ENCODE measurements at regions not wholly inside any gene's neighbourhood (a gene's known extent, or its start where the extent isn't known, plus 50 kb on each side); places are given as distances from the start of the nearest gene placed in this dataset.
"Not testable (repeated sequence)": the region's sequence is repeated elsewhere in the genome, so short reads cannot be mapped to it uniquely, and the experiment has no call there.

- H3K9me3 Mint-ChIP-seq; DNase-seq; H3K4me3 ChIP-seq (ENCODE audit: low read length in 2 of 2); H3K27ac ChIP-seq (ENCODE audit: low read depth, low read length); H3K27me3 ChIP-seq (ENCODE audit: insufficient read depth, low read length); H3K9me3 ChIP-seq (ENCODE audit: control insufficient read depth in 1 of 2, low read length in 2 of 2); intact Hi-C loops (cut with micrococcal nuclease); H3K36me3 Mint-ChIP-seq; H3K4me3 Mint-ChIP-seq; H3K4me1 ChIP-seq (ENCODE audit: insufficient read depth, low read length); H3K36me3 ChIP-seq (ENCODE audit: insufficient read depth, low read length): not testable (repeated sequence)
- Mint-ChIP-seq H3K4me1 (peaks cover 2 to 18% (median 10%) of the 10 kb centered on the region in 4 donors), H3K27me3 (peaks cover 19 to 21% of the 10 kb centered on the region in 2 donors), H3K27ac (peak overlapping the region in 1 of 7 donors; percentile 75)
- POLR2A ChIA-PET (ENCODE audit: partially characterized antibody): interaction anchor here (0.8 to 1.2 kb wide), 2 partner anchors 12 to 57 kb away, joined by 3 to 4 read pairs; no protein-coding TSS in a partner anchor
- CTCF ChIA-PET (ENCODE audit: partially characterized antibody): interaction anchor here (0.7 kb wide), 1 partner anchor 52 kb away, joined by 3 read pairs; no protein-coding TSS in a partner anchor
Observed at GRCh38 chr9:129443515-129444164, 177.3 kb downstream of the C9orf50 start.

GRCh38 chr9:129442803-129443511 lies 177.9 kb downstream of the C9orf50 start:
- no peak overlapping the region for H3K27ac ChIP-seq (ENCODE audit: low read depth, low read length)
- H3K4me1 ChIP-seq (ENCODE audit: insufficient read depth, low read length): peaks cover 7% of the 10 kb centered on the region
- Mint-ChIP-seq H3K4me3 (no peak overlapping the region), H3K27ac (no peak overlapping the region), H3K9me3 (peaks cover 0 to 2% (median 0%) of the 10 kb centered on the region in 8 donors), H3K36me3 (no peaks in the 10 kb centered on the region), H3K4me1 (peaks cover 7 to 25% (median 17%) of the 10 kb centered on the region in 4 donors), H3K27me3 (peaks cover 24 to 28% of the 10 kb centered on the region in 2 donors)
- no peak for DNase-seq
- H3K27me3 ChIP-seq (ENCODE audit: insufficient read depth, low read length): peaks cover 10% of the 10 kb centered on the region
- intact Hi-C loops (cut with micrococcal nuclease): no loop called here
- POLR2A ChIA-PET (ENCODE audit: partially characterized antibody): interaction anchor here (0.6 to 1.2 kb wide), 3 partner anchors 11 to 166 kb away, joined by 3 to 4 read pairs (median 3); no protein-coding TSS in a partner anchor
- H3K4me3 ChIP-seq (ENCODE audit: low read length in 2 of 2): no peak overlapping the region
- H3K36me3 ChIP-seq (ENCODE audit: insufficient read depth, low read length): no peaks in the 10 kb centered on the region
- CTCF ChIA-PET (ENCODE audit: partially characterized antibody): interaction anchor here (0.7 to 1.2 kb wide), 2 partner anchors 41 to 53 kb away, joined by 3 read pairs; no protein-coding TSS in a partner anchor
- no peaks in the 10 kb centered on the region for H3K9me3 ChIP-seq (ENCODE audit: control insufficient read depth in 1 of 2, low read length in 2 of 2)

- peaks cover 19% of the 10 kb centered on the region for H3K27me3 ChIP-seq (ENCODE audit: insufficient read depth, low read length)
- Mint-ChIP-seq H3K36me3 (no peaks in the 10 kb centered on the region), H3K27ac (no peak overlapping the region), H3K9me3 (peaks cover 0 to 2% (median 0%) of the 10 kb centered on the region in 8 donors), H3K4me3 (no peak overlapping the region), H3K4me1 (peaks cover 10 to 35% (median 23%) of the 10 kb centered on the region in 4 donors), H3K27me3 (peaks cover 31 to 35% of the 10 kb centered on the region in 2 donors)
- peaks cover 16% of the 10 kb centered on the region for H3K4me1 ChIP-seq (ENCODE audit: insufficient read depth, low read length)
- H3K36me3 ChIP-seq (ENCODE audit: insufficient read depth, low read length): no peaks in the 10 kb centered on the region
- DNase-seq: no peak
- no peak overlapping the region for H3K4me3 ChIP-seq (ENCODE audit: low read length in 2 of 2)
- no peak overlapping the region for H3K27ac ChIP-seq (ENCODE audit: low read depth, low read length)
- CTCF ChIA-PET (ENCODE audit: partially characterized antibody): interaction anchor here (1.2 kb wide), 1 partner anchor 42 kb away, joined by 3 read pairs; no protein-coding TSS in a partner anchor
- POLR2A ChIA-PET (ENCODE audit: partially characterized antibody): interaction anchor here (0.6 kb wide), 1 partner anchor 15 kb away, joined by 3 read pairs; no protein-coding TSS in a partner anchor
- H3K9me3 ChIP-seq (ENCODE audit: control insufficient read depth in 1 of 2, low read length in 2 of 2): no peaks in the 10 kb centered on the region
- intact Hi-C loops (cut with micrococcal nuclease): no loop called here
Observed at GRCh38 chr9:129441852-129442251, 179.0 kb downstream of the C9orf50 start.

DNA sequence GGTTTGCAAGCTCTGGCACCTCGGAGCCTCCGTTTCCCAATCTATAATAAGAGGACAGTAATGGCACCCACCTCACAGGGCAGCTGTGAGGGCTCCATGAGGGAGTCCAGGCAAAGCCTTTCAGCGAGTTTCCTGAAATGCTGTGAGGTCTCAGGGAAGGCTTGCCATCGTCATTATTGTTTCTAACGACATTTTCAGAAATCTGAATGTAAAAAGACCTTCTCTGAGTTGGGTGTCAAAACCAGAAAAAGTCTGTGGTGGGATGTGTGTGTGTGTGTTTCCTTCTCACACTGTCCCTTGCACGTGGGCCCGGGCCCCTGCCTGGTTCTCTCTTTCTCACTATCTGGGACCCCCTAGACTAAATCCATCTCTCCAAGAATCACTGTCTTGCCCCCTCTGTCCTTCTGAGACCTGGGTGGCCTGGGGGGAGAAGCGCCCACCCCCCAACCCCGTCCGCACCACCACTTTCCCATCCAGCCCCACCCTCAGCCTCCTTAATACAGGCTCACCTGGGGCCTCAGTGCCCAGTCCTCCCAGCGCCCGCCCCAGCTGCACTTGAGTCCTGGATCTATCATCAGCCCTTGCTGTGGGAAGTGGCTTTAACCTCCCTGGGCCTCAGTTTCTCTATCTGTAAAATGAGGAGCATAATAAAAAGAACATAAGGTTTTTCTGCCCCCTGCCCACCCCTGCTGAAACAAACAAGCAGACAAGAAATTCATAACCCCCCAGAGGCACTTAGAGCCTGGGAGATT lies 180.3 kb downstream of the C9orf50 start:
- intact Hi-C loops (cut with micrococcal nuclease): no loop called here
- H3K36me3 Mint-ChIP-seq: no peaks in the 10 kb centered on the region
- H3K9me3 Mint-ChIP-seq: peaks cover 0 to 2% (median 0%) of the 10 kb centered on the region in 8 donors
- CTCF ChIA-PET (ENCODE audit: partially characterized antibody): no interaction called here
- H3K4me3 Mint-ChIP-seq: peak overlapping the region in 1 of 8 donors; percentile 35
- H3K27ac Mint-ChIP-seq: no peak overlapping the region
- no peak overlapping the region for H3K27ac ChIP-seq (ENCODE audit: low read depth, low read length)
- DNase-seq: no peak
- no peaks in the 10 kb centered on the region for H3K36me3 ChIP-seq (ENCODE audit: insufficient read depth, low read length)
- POLR2A ChIA-PET (ENCODE audit: partially characterized antibody): interaction anchor here (1.0 kb wide), 1 partner anchor 20 kb away, joined by 3 read pairs; no protein-coding TSS in a partner anchor
- H3K4me3 ChIP-seq (ENCODE audit: low read length in 2 of 2): no peak overlapping the region
- H3K27me3 Mint-ChIP-seq: peaks cover 32 to 38% of the 10 kb centered on the region in 2 donors
- H3K4me1 Mint-ChIP-seq: peaks cover 12 to 39% (median 25%) of the 10 kb centered on the region in 4 donors
- no peaks in the 10 kb centered on the region for H3K9me3 ChIP-seq (ENCODE audit: control insufficient read depth in 1 of 2, low read length in 2 of 2)
- peaks cover 20% of the 10 kb centered on the region for H3K4me1 ChIP-seq (ENCODE audit: insufficient read depth, low read length)
- H3K27me3 ChIP-seq (ENCODE audit: insufficient read depth, low read length): peaks cover 19% of the 10 kb centered on the region

DNA sequence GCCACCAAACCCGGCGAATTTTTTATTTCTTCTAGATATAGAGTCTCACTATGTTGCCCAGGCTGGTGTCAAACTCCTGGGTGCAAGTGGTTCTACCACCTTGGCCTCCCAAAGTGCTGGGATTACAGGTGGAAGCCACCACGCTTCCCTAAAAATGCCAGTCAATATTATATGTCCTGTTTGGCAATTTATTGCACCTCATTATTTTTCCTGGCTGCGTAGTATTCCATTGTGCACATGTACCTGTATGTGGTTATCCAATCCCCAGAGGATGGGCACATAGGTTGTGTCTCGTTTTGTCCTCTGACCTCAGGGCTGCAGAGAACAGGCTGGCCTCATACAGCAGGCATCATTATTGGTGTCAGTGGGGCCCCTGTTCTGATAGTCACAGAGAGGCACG lies 181.7 kb downstream of the C9orf50 start:
- Histone ChIP-seq H3K9me3 (ENCODE audit: control insufficient read depth in 1 of 2, low read length in 2 of 2) (no peaks in the 10 kb centered on the region), H3K27me3 (ENCODE audit: insufficient read depth, low read length) (peaks cover 19% of the 10 kb centered on the region), H3K4me1 (ENCODE audit: insufficient read depth, low read length) (peaks cover 20% of the 10 kb centered on the region), H3K4me3 (ENCODE audit: low read length in 2 of 2) (no peak overlapping the region), H3K27ac (ENCODE audit: low read depth, low read length) (no peak overlapping the region), H3K36me3 (ENCODE audit: insufficient read depth, low read length) (no peaks in the 10 kb centered on the region)
- Mint-ChIP-seq H3K27me3 (peaks cover 32 to 42% of the 10 kb centered on the region in 2 donors), H3K36me3 (no peaks in the 10 kb centered on the region), H3K4me3 (peak overlapping the region in 2 of 8 donors; percentile 20 to 78), H3K27ac (peak overlapping the region in 1 of 7 donors; percentile 2), H3K4me1 (peaks cover 12 to 43% (median 22%) of the 10 kb centered on the region in 4 donors), H3K9me3 (peaks cover 0 to 2% (median 0%) of the 10 kb centered on the region in 8 donors)
- no peak for DNase-seq
- intact Hi-C loops (cut with micrococcal nuclease): no loop called here
- CTCF ChIA-PET (ENCODE audit: partially characterized antibody): no interaction called here
- POLR2A ChIA-PET (ENCODE audit: partially characterized antibody): no interaction called here

- Histone ChIP-seq H3K36me3 (ENCODE audit: insufficient read depth, low read length) (no peaks in the 10 kb centered on the region), H3K9me3 (ENCODE audit: control insufficient read depth in 1 of 2, low read length in 2 of 2) (no peaks in the 10 kb centered on the region), H3K4me3 (ENCODE audit: low read length in 2 of 2) (peak overlapping the region; percentile 36 to 45), H3K27me3 (ENCODE audit: insufficient read depth, low read length) (peaks cover 19% of the 10 kb centered on the region), H3K4me1 (ENCODE audit: insufficient read depth, low read length) (peaks cover 20% of the 10 kb centered on the region), H3K27ac (ENCODE audit: low read depth, low read length) (no peak overlapping the region)
- POLR2A ChIA-PET (ENCODE audit: partially characterized antibody): interaction anchor here (0.7 to 4.1 kb wide), 14 partner anchors 12 to 263 kb away, joined by 3 to 56 read pairs (median 6); no protein-coding TSS in a partner anchor
- no peak for DNase-seq
- CTCF ChIA-PET (ENCODE audit: partially characterized antibody): interaction anchor here (1.0 to 2.0 kb wide), 4 partner anchors 22 to 306 kb away, joined by 3 to 13 read pairs (median 3); no protein-coding TSS in a partner anchor
- H3K27me3 Mint-ChIP-seq: peaks cover 32 to 38% of the 10 kb centered on the region in 2 donors
- H3K4me3 Mint-ChIP-seq: peak overlapping the region; percentile 76 to 96 (median 79)
- no peaks in the 10 kb centered on the region for H3K36me3 Mint-ChIP-seq
- peaks cover 0 to 2% (median 0%) of the 10 kb centered on the region in 8 donors for H3K9me3 Mint-ChIP-seq
- intact Hi-C loops (cut with micrococcal nuclease): loop anchor here (1.0 kb wide), 1 partner anchor 23 kb away; no protein-coding TSS in a partner anchor
- H3K27ac Mint-ChIP-seq: peak overlapping the region in 5 of 7 donors; percentile 48 to 79 (median 68)
- peaks cover 12 to 43% (median 22%) of the 10 kb centered on the region in 4 donors for H3K4me1 Mint-ChIP-seq
Observed at GRCh38 chr9:129437626-129438323, 183.1 kb downstream of the C9orf50 start.

Data from CD4-positive, alpha-beta memory T cell (primary cell).